Retinal pigment epithelial cell (primary cell): ENCODE measurements at regions not wholly inside any gene's neighbourhood (a gene's known extent, or its start where the extent isn't known, plus 50 kb on each side); places are given as distances from the start of the nearest gene placed in this dataset.

ENCODE experiments used
- DNase-seq: peaks from one replicate; pipeline ENCODE4 v3.0.0-alpha.2; 2010; ENCODE audit warnings: low read depth
- H3K4me3 ChIP-seq: 2 replicates; pipeline ENCODE4 v1.5.1; 2011; ENCODE audit warnings: mild to moderate bottlenecking, low read length, control low read depth, moderate library complexity
- TF ChIP-seq, protein P1 (sequence below): conservative IDR thresholded peaks from 2 replicates; pipeline ENCODE4 v1.5.1; 2011; ENCODE audit warnings: low read depth, low read length, control low read depth, inconsistent platforms

DNA sequence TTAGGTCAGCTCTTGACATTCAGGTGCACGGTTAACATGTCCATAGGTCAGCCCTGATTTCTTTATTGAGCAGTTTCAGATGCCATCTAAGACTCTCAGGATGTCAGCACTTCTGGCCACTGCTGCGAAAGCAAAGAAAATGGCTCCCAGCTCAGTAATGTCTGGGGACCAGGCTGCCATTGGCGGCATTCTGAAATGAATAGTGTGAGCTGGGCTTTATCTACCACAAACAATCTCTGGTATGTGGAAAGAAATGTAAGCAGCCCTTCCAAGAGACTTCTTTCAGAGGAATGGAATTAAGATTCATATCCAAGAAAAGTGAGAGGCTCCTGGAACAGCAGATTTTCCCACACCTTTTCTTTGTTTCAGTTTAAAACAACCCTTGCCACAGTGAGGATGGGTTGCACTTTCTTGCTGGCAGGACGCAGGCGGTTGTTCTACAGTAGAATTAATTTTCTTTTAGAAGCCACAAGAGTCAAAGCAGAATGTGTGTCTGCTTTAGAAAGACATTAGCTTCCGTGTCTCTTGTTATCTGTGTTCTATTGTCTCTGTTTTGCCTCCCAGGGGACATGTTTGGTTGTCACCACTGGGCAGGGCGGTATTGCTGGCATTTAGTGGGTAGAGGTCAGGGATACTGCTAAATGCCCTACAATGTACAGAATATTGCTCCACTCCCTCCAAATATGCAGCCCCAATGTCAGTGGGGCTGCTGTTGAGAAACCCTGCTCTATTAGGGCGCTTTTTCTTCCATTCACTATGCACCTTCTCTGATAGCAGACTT, 149.9 kb upstream of the ANKH start:
- no peak overlapping the region for H3K4me3 ChIP-seq
- DNase-seq = no peak
- TF ChIP-seq, protein P1, sequence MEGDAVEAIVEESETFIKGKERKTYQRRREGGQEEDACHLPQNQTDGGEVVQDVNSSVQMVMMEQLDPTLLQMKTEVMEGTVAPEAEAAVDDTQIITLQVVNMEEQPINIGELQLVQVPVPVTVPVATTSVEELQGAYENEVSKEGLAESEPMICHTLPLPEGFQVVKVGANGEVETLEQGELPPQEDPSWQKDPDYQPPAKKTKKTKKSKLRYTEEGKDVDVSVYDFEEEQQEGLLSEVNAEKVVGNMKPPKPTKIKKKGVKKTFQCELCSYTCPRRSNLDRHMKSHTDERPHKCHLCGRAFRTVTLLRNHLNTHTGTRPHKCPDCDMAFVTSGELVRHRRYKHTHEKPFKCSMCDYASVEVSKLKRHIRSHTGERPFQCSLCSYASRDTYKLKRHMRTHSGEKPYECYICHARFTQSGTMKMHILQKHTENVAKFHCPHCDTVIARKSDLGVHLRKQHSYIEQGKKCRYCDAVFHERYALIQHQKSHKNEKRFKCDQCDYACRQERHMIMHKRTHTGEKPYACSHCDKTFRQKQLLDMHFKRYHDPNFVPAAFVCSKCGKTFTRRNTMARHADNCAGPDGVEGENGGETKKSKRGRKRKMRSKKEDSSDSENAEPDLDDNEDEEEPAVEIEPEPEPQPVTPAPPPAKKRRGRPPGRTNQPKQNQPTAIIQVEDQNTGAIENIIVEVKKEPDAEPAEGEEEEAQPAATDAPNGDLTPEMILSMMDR = no peak

DNA sequence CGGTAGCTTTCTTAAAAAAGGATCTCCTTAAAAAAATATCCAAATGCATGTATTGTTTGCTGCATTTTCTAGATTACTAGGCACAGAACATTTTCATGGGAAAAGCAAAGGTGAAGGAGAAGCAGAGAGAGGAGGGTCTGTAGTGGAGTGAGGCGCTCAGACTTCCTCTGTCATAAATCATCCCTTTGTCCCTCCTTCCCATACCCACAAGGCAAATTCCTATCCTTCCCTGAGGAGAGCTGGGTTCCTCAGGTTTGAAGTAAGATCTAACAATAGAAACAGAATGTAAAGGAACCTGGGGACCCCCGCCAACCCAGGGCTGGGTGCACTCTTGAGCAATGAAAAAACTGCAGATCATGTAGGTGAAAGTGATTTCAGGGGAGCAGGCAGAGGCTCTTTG, 149.2 kb upstream of the ANKH start:
- DNase-seq = no peak
- TF ChIP-seq, protein P1 = no peak
- H3K4me3 ChIP-seq = no peak overlapping the region

DNA sequence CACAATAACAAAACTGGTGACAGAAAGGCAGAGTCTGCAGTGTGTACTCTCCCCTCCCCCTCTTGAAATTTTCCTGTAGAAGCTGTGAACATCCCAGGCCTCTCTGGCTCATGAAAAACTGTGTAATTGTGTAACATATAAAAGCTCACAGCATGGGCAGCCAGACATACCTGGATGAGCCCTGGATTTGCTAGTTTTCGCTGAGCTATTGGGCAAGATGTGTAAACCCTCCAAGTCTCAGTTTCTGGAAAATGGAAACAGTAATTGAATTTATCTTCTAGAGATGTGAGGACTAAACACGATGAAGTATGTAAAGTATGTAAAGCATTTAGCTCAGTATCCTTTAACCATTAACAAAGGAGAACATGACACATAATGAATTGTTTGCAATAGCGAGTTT, 143.2 kb upstream of the ANKH start:
- H3K4me3 ChIP-seq = no peak overlapping the region
- no peak for DNase-seq
- TF ChIP-seq, protein P1 = no peak

DNA sequence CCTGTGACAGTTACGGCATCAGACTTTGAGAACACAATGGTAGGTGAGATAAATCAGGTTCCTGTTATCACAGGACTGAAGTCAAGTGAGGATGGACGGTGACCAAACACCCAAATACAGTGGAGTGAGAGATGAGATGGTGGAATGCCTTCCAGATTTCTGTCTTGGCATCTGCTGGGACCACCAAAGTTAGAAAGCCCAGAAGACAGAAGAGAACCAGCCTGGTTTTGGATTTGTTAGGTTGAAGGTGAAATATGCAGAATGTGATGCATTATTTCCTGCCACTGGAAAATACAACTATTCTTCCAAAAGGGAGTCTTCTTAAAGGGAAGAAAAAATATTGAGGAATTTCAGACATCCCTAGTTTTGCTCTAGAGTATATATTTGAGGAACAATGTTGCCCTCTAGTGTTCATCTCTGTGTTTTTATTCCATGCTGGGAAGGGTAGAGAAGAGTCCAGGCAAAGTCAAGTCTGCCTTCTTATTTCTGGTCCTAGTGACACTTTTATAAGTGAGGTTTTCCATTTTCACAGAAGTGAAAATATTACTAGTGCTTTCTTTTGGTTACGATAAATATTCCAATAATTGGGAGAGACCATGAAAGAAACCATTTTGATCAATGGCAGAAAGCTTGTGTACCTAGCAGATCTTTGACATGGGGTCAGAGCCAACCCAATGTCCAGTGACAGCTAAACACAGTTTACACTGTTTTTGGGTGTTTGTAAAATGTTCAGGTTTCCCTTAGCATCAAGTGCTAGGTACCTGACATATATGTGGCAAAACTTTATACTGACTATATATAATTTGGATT, 142.3 kb upstream of the ANKH start:
- H3K4me3 ChIP-seq = no peak overlapping the region
- TF ChIP-seq, protein P1 = peak; percentile 57
- DNase-seq = no peak

DNA sequence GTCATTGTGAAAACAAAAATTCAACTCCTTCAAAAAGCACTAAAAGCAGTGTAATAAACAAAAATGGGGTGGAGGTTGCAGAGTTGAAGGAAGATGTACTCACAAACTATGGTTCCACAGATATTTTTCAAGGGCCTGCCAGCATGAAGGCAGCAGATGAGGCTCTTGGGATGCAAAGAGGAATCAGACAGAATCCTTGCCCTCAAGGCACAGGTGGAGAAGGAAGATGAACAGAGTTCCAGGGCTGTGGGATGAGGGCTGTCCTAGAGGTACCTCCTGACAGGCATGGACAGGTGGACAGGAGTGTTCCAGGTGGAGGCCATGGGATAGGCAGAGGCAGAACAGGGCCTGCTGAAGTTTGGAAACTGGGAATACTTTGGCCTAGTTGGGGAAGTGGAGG, 140.5 kb upstream of the ANKH start:
- TF ChIP-seq, protein P1 = no peak
- H3K4me3 ChIP-seq = no peak overlapping the region
- no peak for DNase-seq

DNA sequence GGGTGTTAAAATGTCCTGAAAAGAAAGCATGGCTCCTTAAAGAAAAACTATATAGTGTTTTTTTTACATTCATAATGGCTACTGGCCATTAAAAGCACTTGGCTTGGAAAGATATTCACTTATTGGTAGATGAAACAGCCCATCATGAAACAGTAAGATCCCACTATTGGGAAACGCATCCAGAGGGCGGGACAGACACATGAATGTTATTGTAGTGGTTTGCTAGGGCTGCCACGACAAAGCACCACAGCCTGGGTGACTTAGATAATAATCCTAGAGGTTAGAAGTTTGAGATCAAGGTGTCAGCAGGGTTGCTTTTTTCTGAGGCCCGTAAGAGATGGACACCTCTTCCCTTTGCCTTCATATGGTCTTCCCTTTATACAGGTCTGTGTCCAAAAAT, 139.4 kb upstream of the ANKH start:
- TF ChIP-seq, protein P1 = no peak
- no peak overlapping the region for H3K4me3 ChIP-seq
- no peak for DNase-seq
